Keratinocyte (primary cell): ENCODE measurements at regions not wholly inside any gene's neighbourhood (a gene's known extent, or its start where the extent isn't known, plus 50 kb on each side); places are given as distances from the start of the nearest gene placed in this dataset.

Source experiments
- DNase-seq: peaks from one replicate; pipeline ENCODE4 v3.0.0-alpha.2; 2011; ENCODE audit warnings: low read depth, missing footprints, low spot score
- FAIRE-seq: peaks from 2 replicates; lab custom pipeline; 2011; peaks lifted over from hg19 to GRCh38; lab: Jason Lieb, UNC
- H2AFZ ChIP-seq: 2 replicates; pipeline ENCODE4 v1.6.0; 2012; ENCODE audit warnings: low read length, control low read depth, inconsistent platforms; ENCODE audit not compliant: control insufficient read depth
- H3K27ac ChIP-seq: 2 replicates; pipeline ENCODE4 v1.5.1; 2011; ENCODE audit warnings: low read length; ENCODE audit not compliant: control insufficient read depth, insufficient read depth
- H3K27me3 ChIP-seq: 3 replicates; pipeline ENCODE4 v1.6.0; 2011; ENCODE audit warnings: low read length; ENCODE audit not compliant: control insufficient read depth, insufficient read depth; ENCODE audit errors: extremely low read depth
- H3K36me3 ChIP-seq, 2 experiments: 2 replicates in 1 of 2; 3 replicates in 1 of 2; pipeline ENCODE4 v1.5.1; 2011; ENCODE audit warnings: low read length in 2 of 2, mild to moderate bottlenecking in 1 of 2; ENCODE audit not compliant: control insufficient read depth in 2 of 2, insufficient read depth in 2 of 2; ENCODE audit errors: extremely low read depth in 1 of 2
- H3K4me1 ChIP-seq: 3 replicates; pipeline ENCODE4 v1.5.1; 2011; ENCODE audit warnings: low read length; ENCODE audit not compliant: control insufficient read depth, insufficient read depth; ENCODE audit errors: extremely low read depth
- H3K4me2 ChIP-seq: 3 replicates; pipeline ENCODE4 v1.6.0; 2011; ENCODE audit warnings: low read depth, low read length; ENCODE audit not compliant: control insufficient read depth, insufficient read depth; ENCODE audit errors: extremely low read depth
- H3K4me3 ChIP-seq, 3 experiments: fragments of 200-600 bp in 1 of 3; sonication (generic) in 1 of 3; 2 replicates in 2 of 3; 3 replicates in 1 of 3; pipeline ENCODE4 v1.5.1; 2011 to 2016; ENCODE audit warnings: low read length in 3 of 3, mild to moderate bottlenecking in 3 of 3, control low read depth in 2 of 3, inconsistent platforms in 1 of 3, low read depth in 1 of 3, mixed read lengths in 1 of 3, mixed run types in 1 of 3, moderate library complexity in 1 of 3; ENCODE audit not compliant: control insufficient read depth in 2 of 3, insufficient read depth in 2 of 3; ENCODE audit errors: extremely low read depth in 1 of 3
- H3K79me2 ChIP-seq: 2 replicates; pipeline ENCODE4 v1.6.0; 2012; ENCODE audit warnings: low read length; ENCODE audit not compliant: control insufficient read depth, insufficient read depth
- H3K9ac ChIP-seq: 3 replicates; pipeline ENCODE4 v1.6.0; 2011; ENCODE audit warnings: low read length; ENCODE audit not compliant: control insufficient read depth, insufficient read depth; ENCODE audit errors: extremely low read depth
- H3K9me1 ChIP-seq: 3 replicates; pipeline ENCODE4 v1.6.0; 2011; ENCODE audit warnings: low read length; ENCODE audit not compliant: control insufficient read depth, insufficient read depth; ENCODE audit errors: extremely low read depth
- H3K9me3 ChIP-seq: 2 replicates; pipeline ENCODE4 v1.5.1; 2012; ENCODE audit warnings: low read depth, low read length; ENCODE audit not compliant: control insufficient read depth
- H4K20me1 ChIP-seq: 3 replicates; pipeline ENCODE4 v1.6.0; 2011; ENCODE audit warnings: low read length; ENCODE audit not compliant: control insufficient read depth, insufficient read depth; ENCODE audit errors: extremely low read depth
- CTCF ChIP-seq, 3 experiments: IDR thresholded peaks in 1 of 3; conservative IDR thresholded peaks in 1 of 3; optimal IDR thresholded peaks in 1 of 3; 2 replicates in 2 of 3; 3 replicates in 1 of 3; pipeline versions ENCODE3 to v1.5.1; 2011; ENCODE audit warnings: low read length in 3 of 3, mild to moderate bottlenecking in 3 of 3, moderate library complexity in 2 of 3, control low read depth in 1 of 3, inconsistent platforms in 1 of 3; ENCODE audit not compliant: insufficient read depth in 2 of 3; ENCODE audit errors: extremely low read depth in 1 of 3
- EZH2 ChIP-seq: IDR thresholded peaks from one replicate; pipeline ENCODE4 v1.6.1; 2012; ENCODE audit warnings: inconsistent platforms, mild to moderate bottlenecking, low read length, moderate library complexity
- dilution Hi-C: fragments of 300-500 bp; cut with MboI; formaldehyde crosslinking; loops from one replicate; pipeline ENCODE4 v1.7.0; 2020; ENCODE audit warnings: low sequenced_read_pairs; ENCODE audit not compliant: extremely low pct_ligation_motif_present

DNA sequence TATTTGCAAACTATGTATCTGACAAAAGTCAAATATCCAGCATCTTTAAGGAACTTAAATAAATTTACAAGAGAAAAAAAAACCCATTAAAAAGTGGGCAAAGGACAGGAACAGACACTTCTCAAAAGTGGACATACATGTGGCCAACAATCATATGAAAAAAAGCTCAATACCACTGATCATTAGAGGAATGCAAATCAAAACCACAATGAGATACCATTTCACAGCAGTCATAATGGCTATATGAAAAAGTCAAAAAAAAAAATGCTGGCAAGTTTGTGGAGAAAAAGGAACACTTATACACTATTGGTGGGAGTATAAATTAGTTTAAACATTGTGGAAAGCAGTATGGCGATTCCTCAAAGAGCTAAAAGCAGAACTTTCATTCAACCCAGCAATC, 130.3 kb upstream of the LHCGR start:
- Histone ChIP-seq H3K27ac (no peak overlapping the region), H3K9me3 (no peaks in the 10 kb centered on the region), H3K27me3 (peaks cover 4% of the 10 kb centered on the region), H3K9ac (no peak overlapping the region), H3K9me1 (no peaks in the 10 kb centered on the region), H3K36me3 (no peaks in the 10 kb centered on the region), H4K20me1 (no peaks in the 10 kb centered on the region), H3K4me2 (no peak overlapping the region), H3K79me2 (no peaks in the 10 kb centered on the region), H2AFZ (no peak overlapping the region), H3K4me3 (no peak overlapping the region), H3K4me1 (no peaks in the 10 kb centered on the region)
- dilution Hi-C loops: no loop called here
- DNase-seq (no peak), FAIRE-seq (no peak)
- no peak for TF ChIP-seq EZH2

DNA sequence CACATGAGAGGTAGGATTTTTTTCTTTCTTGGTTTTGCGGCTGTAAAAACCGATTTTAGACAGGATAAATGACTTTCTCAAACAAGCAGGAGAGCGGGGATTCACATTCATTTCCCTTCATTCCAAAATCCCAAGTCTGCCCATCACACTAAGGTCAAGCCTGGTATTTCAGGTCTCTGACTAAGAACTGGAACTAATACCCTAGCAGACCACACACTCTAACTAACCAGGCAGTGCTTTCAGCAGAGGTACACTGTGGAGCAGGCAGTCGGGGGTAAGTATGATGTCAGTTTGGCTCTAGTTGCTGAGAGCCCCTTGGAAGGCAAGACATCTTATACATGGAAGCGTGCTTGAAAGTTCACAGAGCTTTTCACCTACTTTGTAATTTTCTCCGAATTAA, 128.1 kb upstream of the LHCGR start:
- Histone ChIP-seq H3K27ac (no peak overlapping the region), H3K4me1 (no peaks in the 10 kb centered on the region), H3K27me3 (peaks cover 4% of the 10 kb centered on the region), H2AFZ (no peak overlapping the region), H3K79me2 (no peaks in the 10 kb centered on the region), H3K9me3 (no peaks in the 10 kb centered on the region), H4K20me1 (no peaks in the 10 kb centered on the region), H3K9me1 (no peaks in the 10 kb centered on the region), H3K9ac (no peak overlapping the region), H3K36me3 (no peaks in the 10 kb centered on the region), H3K4me3 (no peak overlapping the region), H3K4me2 (no peak overlapping the region)
- TF ChIP-seq EZH2 (no peak), CTCF (optimal IDR thresholded peaks at IDR 0.05 in 1 of 3, IDR thresholded peaks at IDR 0.05 in 1 of 3, conservative IDR thresholded peaks at IDR 0.05 in 1 of 3; ENCODE audit: extremely low read depth in 1 of 3, insufficient read depth in 2 of 3, low read length in 3 of 3) (no peak)
- DNase-seq (no peak), FAIRE-seq (no peak)
- dilution Hi-C loops: no loop called here

GRCh38 chr2:48874282-48874681, 118.8 kb upstream of the LHCGR start:
- no peaks in the 10 kb centered on the region for H3K4me1 ChIP-seq
- no peaks in the 10 kb centered on the region for H3K36me3 ChIP-seq
- DNase-seq (no peak), FAIRE-seq (no peak)
- no peak overlapping the region for H3K4me3 ChIP-seq
- H3K9ac ChIP-seq: no peak overlapping the region
- H3K27me3 ChIP-seq: peaks cover 4% of the 10 kb centered on the region
- dilution Hi-C loops: no loop called here
- H3K9me3 ChIP-seq: no peaks in the 10 kb centered on the region
- H2AFZ ChIP-seq: no peak overlapping the region
- H4K20me1 ChIP-seq: no peaks in the 10 kb centered on the region
- H3K27ac ChIP-seq: no peak overlapping the region
- no peaks in the 10 kb centered on the region for H3K9me1 ChIP-seq
- no peaks in the 10 kb centered on the region for H3K79me2 ChIP-seq
- TF ChIP-seq EZH2: no peak
- no peak for TF ChIP-seq CTCF (optimal IDR thresholded peaks at IDR 0.05 in 1 of 3, IDR thresholded peaks at IDR 0.05 in 1 of 3, conservative IDR thresholded peaks at IDR 0.05 in 1 of 3; ENCODE audit: extremely low read depth in 1 of 3, insufficient read depth in 2 of 3, low read length in 3 of 3)
- no peak overlapping the region for H3K4me2 ChIP-seq
